ENCODE measurements at regions not wholly inside any gene's neighbourhood (a gene's known extent, or its start where the extent isn't known, plus 50 kb on each side); places are given as distances from the start of the nearest gene placed in this dataset.

DNA sequence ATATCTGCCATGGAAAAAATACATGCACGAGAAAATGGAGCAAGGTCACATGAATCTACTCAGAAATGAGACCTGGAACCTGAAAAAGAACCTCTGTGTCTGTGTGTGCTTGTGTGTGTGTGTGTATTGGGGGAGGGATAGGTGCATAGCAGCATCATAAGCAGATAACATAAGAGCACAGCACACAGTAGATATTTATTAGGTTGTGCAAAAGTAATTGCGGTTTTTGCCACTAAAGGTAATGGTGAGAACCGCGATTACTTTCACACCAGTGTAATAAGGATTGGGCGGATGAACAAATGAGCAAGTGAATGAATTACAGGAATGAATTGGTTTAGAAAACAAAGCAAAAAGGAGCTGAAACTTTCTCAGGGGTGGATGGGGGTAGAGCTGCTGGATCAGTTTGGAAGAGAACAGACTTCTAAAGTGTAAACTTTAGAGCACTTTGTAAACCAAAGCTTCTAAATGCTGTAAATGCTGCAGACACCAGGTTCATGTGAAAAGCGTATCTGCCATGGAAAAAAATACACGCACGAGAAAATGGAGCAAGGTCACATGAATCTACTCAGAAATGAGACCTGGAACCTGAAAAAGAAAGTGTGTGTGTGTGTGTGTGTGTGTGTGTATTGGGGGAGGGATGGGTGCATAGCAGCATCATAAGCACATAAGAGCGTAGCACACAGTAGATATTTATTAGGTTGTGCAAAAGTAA, 156.9 kb downstream of the TOMM20 start:
- Histone ChIP-seq H3K27me3 (ENCODE audit: control insufficient read depth, extremely low read depth, insufficient read depth, low read length) (no peaks in the 10 kb centered on the region), H3K4me1 (ENCODE audit: control insufficient read depth, extremely low read depth, insufficient read depth, low read length) (peaks cover 41% of the 10 kb centered on the region), H4K20me1 (ENCODE audit: control insufficient read depth, extremely low read depth, insufficient read depth, low read length) (no peaks in the 10 kb centered on the region), H3K4me3 (ENCODE audit: control insufficient read depth in 2 of 3, extremely low read depth in 1 of 3, insufficient read depth in 2 of 3, low read depth in 1 of 3, low read length in 3 of 3) (no peak overlapping the region), H2AFZ (ENCODE audit: control insufficient read depth, low read length) (peak overlapping the region; percentile 9), H3K4me2 (ENCODE audit: control insufficient read depth, extremely low read depth, insufficient read depth, low read depth, low read length) (peak overlapping the region; percentile 11), H3K9ac (ENCODE audit: control insufficient read depth, extremely low read depth, insufficient read depth, low read length) (peak overlapping the region; percentile 52), H3K79me2 (ENCODE audit: control insufficient read depth, insufficient read depth, low read length) (no peaks in the 10 kb centered on the region), H3K9me1 (ENCODE audit: control insufficient read depth, extremely low read depth, insufficient read depth, low read length) (no peaks in the 10 kb centered on the region), H3K9me3 (ENCODE audit: control insufficient read depth, low read depth, low read length) (no peaks in the 10 kb centered on the region), H3K27ac (ENCODE audit: control insufficient read depth, insufficient read depth, low read length) (peak overlapping the region; percentile 66), H3K36me3 (ENCODE audit: control insufficient read depth in 2 of 2, extremely low read depth in 1 of 2, insufficient read depth in 2 of 2, low read length in 2 of 2) (no peaks in the 10 kb centered on the region)
- FAIRE-seq, result no peak
- DNase-seq (ENCODE audit: low read depth, low spot score), result no peak
- no peak for TF ChIP-seq EZH2 (IDR thresholded peaks at IDR 0.05; ENCODE audit: low read length)
- TF ChIP-seq, protein P1, sequence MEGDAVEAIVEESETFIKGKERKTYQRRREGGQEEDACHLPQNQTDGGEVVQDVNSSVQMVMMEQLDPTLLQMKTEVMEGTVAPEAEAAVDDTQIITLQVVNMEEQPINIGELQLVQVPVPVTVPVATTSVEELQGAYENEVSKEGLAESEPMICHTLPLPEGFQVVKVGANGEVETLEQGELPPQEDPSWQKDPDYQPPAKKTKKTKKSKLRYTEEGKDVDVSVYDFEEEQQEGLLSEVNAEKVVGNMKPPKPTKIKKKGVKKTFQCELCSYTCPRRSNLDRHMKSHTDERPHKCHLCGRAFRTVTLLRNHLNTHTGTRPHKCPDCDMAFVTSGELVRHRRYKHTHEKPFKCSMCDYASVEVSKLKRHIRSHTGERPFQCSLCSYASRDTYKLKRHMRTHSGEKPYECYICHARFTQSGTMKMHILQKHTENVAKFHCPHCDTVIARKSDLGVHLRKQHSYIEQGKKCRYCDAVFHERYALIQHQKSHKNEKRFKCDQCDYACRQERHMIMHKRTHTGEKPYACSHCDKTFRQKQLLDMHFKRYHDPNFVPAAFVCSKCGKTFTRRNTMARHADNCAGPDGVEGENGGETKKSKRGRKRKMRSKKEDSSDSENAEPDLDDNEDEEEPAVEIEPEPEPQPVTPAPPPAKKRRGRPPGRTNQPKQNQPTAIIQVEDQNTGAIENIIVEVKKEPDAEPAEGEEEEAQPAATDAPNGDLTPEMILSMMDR (optimal IDR thresholded peaks at IDR 0.05 in 1 of 3, IDR thresholded peaks at IDR 0.05 in 1 of 3, conservative IDR thresholded peaks at IDR 0.05 in 1 of 3; ENCODE audit: extremely low read depth in 1 of 3, insufficient read depth in 2 of 3, low read length in 3 of 3), result no peak
- dilution Hi-C loops (cut with MboI; ENCODE audit: extremely low pct_ligation_motif_present, low sequenced_read_pairs), result loop anchor here (10.0 kb wide), 1 partner anchor 103 kb away; no protein-coding TSS in a partner anchor

DNA sequence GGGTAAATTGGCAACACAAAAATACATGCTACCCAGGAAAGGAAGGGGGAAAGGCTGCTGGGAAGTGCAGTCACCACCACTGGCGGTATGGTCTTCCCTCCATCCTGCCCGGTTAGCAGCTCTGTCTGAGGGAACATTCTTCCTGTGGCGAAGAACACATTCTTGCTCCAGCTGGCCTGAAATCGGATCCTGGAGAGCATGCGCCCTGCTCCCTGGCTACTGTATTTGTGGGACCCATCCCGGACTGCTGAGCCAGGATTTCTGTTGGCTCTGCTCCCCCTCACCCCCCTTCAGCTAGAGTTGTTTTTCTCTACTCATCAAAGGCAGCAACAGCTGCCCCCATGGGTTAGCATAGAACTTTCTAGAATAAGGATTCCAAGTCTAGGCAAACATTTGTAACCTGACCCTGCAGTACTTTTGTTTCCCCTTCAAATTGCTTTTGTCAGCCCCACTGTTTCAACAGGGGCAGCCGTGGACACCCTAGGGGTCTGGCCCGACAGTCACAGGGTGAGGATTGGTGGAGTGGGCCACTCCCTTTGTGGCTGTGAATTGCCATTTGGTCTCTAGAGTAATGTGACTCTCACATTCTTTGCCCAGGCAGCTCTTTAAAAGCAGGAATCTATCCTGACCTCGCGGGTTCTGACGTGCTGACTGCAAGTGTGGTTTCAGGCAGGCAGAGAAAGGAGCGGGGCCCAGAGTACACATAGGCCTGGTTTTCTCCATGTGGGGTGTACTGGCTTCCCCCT, 157.7 kb downstream of the TOMM20 start:
- TF ChIP-seq EZH2 (IDR thresholded peaks at IDR 0.05; ENCODE audit: low read length), result no peak
- TF ChIP-seq, protein P1 (optimal IDR thresholded peaks at IDR 0.05 in 1 of 3, IDR thresholded peaks at IDR 0.05 in 1 of 3, conservative IDR thresholded peaks at IDR 0.05 in 1 of 3; ENCODE audit: extremely low read depth in 1 of 3, insufficient read depth in 2 of 3, low read length in 3 of 3), result no peak
- FAIRE-seq, result no peak
- no peaks in the 10 kb centered on the region for H3K79me2 ChIP-seq (ENCODE audit: control insufficient read depth, insufficient read depth, low read length)
- no peaks in the 10 kb centered on the region for H3K27me3 ChIP-seq (ENCODE audit: control insufficient read depth, extremely low read depth, insufficient read depth, low read length)
- peak overlapping the region; percentile 9 for H2AFZ ChIP-seq (ENCODE audit: control insufficient read depth, low read length)
- no peak overlapping the region for H3K4me3 ChIP-seq (ENCODE audit: control insufficient read depth in 2 of 3, extremely low read depth in 1 of 3, insufficient read depth in 2 of 3, low read depth in 1 of 3, low read length in 3 of 3)
- H3K9ac ChIP-seq (ENCODE audit: control insufficient read depth, extremely low read depth, insufficient read depth, low read length), result peak overlapping the region; percentile 52
- no peaks in the 10 kb centered on the region for H4K20me1 ChIP-seq (ENCODE audit: control insufficient read depth, extremely low read depth, insufficient read depth, low read length)
- H3K4me1 ChIP-seq (ENCODE audit: control insufficient read depth, extremely low read depth, insufficient read depth, low read length), result peaks cover 41% of the 10 kb centered on the region
- peak overlapping the region; percentile 11 for H3K4me2 ChIP-seq (ENCODE audit: control insufficient read depth, extremely low read depth, insufficient read depth, low read depth, low read length)
- H3K36me3 ChIP-seq (ENCODE audit: control insufficient read depth in 2 of 2, extremely low read depth in 1 of 2, insufficient read depth in 2 of 2, low read length in 2 of 2), result no peaks in the 10 kb centered on the region
- H3K9me3 ChIP-seq (ENCODE audit: control insufficient read depth, low read depth, low read length), result no peaks in the 10 kb centered on the region
- no peak for DNase-seq (ENCODE audit: low read depth, low spot score)
- H3K9me1 ChIP-seq (ENCODE audit: control insufficient read depth, extremely low read depth, insufficient read depth, low read length), result no peaks in the 10 kb centered on the region
- peak overlapping the region; percentile 66 for H3K27ac ChIP-seq (ENCODE audit: control insufficient read depth, insufficient read depth, low read length)
- dilution Hi-C loops (cut with MboI; ENCODE audit: extremely low pct_ligation_motif_present, low sequenced_read_pairs), result loop anchor here (10.0 kb wide), 1 partner anchor 104 kb away; no protein-coding TSS in a partner anchor
